CD14-positive monocyte (primary cell): ENCODE measurements at regions not wholly inside any gene's neighbourhood (a gene's known extent, or its start where the extent isn't known, plus 50 kb on each side); places are given as distances from the start of the nearest gene placed in this dataset.

ENCODE experiments used
- DNase-seq, 3 donors: peaks; one replicate each; pipeline ENCODE4 v3.0.0-alpha.2; 2011 to 2022
- H2AFZ ChIP-seq: 2 replicates; pipeline ENCODE4 v1.6.0; 2012; ENCODE audit warnings: mild to moderate bottlenecking, low read depth, low read length, inconsistent platforms; ENCODE audit not compliant: insufficient read depth, poor library complexity, severe bottlenecking
- H3K27ac ChIP-seq, 2 donors: 1 replicate in 1 of 2; 2 replicates in 1 of 2; pipeline ENCODE4 v1.5.1; 2012 to 2013; ENCODE audit warnings: low read length in 2 of 2, control low read depth in 1 of 2, inconsistent platforms in 1 of 2, low read depth in 1 of 2, mild to moderate bottlenecking in 1 of 2
- H3K27me3 ChIP-seq, 2 donors: one replicate each; pipeline versions ENCODE4 v1.6.0 to v1.6.1; 2011 to 2013; ENCODE audit warnings: low read length in 2 of 2; ENCODE audit not compliant: control insufficient read depth in 2 of 2, insufficient read depth in 2 of 2
- H3K36me3 ChIP-seq, 2 donors: replicated peaks in 1 of 2; 1 replicate in 1 of 2; 2 replicates in 1 of 2; pipeline versions ENCODE4 v1.5.1 to v1.6.1; 2012 to 2013; ENCODE audit warnings: low read length in 2 of 2, control low read depth in 1 of 2, inconsistent platforms in 1 of 2, mild to moderate bottlenecking in 1 of 2; ENCODE audit not compliant: insufficient read depth in 2 of 2, control insufficient read depth in 1 of 2
- H3K4me1 ChIP-seq, 2 donors: 1 replicate in 1 of 2; 2 replicates in 1 of 2; pipeline versions ENCODE4 v1.5.1 to v1.6.1; 2012 to 2013; ENCODE audit warnings: low read length in 2 of 2, control low read depth in 1 of 2, inconsistent platforms in 1 of 2, mild to moderate bottlenecking in 1 of 2, moderate library complexity in 1 of 2; ENCODE audit not compliant: insufficient read depth in 2 of 2, control insufficient read depth in 1 of 2
- H3K4me2 ChIP-seq: replicated peaks from 2 replicates; pipeline ENCODE3; 2012; ENCODE audit warnings: low read length, moderate library complexity, mild to moderate bottlenecking; ENCODE audit not compliant: poor library complexity, severe bottlenecking; ENCODE audit errors: extremely low read depth
- H3K4me3 ChIP-seq, 3 experiments: fragments of 200-600 bp in 1 of 3; sonication (generic) in 1 of 3; replicated peaks in 1 of 3; 1 replicate in 2 of 3; 2 replicates in 1 of 3; pipeline ENCODE4 v1.5.1; 2011 to 2013; ENCODE audit warnings: low read length in 3 of 3, mild to moderate bottlenecking in 3 of 3, control low read depth in 2 of 3, low read depth in 2 of 3, inconsistent platforms in 1 of 3, moderate library complexity in 1 of 3
- H3K79me2 ChIP-seq: 2 replicates; pipeline ENCODE4 v1.6.0; 2012; ENCODE audit warnings: mild to moderate bottlenecking, control low read depth, inconsistent platforms, low read length, moderate library complexity; ENCODE audit not compliant: insufficient read depth
- H3K9ac ChIP-seq: 2 replicates; pipeline ENCODE4 v1.6.0; 2017; ENCODE audit warnings: low read length, mild to moderate bottlenecking; ENCODE audit not compliant: insufficient read depth, poor library complexity, severe bottlenecking
- H3K9me3 ChIP-seq, 2 donors: replicated peaks in 1 of 2; 1 replicate in 1 of 2; 2 replicates in 1 of 2; pipeline versions ENCODE4 v1.5.1 to v1.6.1; 2012 to 2013; ENCODE audit warnings: low read length in 2 of 2, control low read depth in 1 of 2; ENCODE audit not compliant: control insufficient read depth in 1 of 2, insufficient read depth in 1 of 2
- H4K20me1 ChIP-seq: 2 replicates; pipeline ENCODE4 v1.6.0; 2012; ENCODE audit warnings: mild to moderate bottlenecking, low read length, control low read depth, moderate library complexity; ENCODE audit not compliant: insufficient read depth
- H3K27ac Mint-ChIP-seq, 7 donors: one replicate each; pipeline ENCODE4 v1.8.0; 2020; ENCODE audit warnings: mild to moderate bottlenecking in 7 of 7, mixed read lengths in 7 of 7, moderate library complexity in 6 of 7, inconsistent platforms in 2 of 7
- H3K27me3 Mint-ChIP-seq, 3 donors: one replicate each; pipeline ENCODE4 v1.8.0; 2021 to 2022; ENCODE audit warnings: low read depth in 3 of 3, mild to moderate bottlenecking in 3 of 3, mixed read lengths in 3 of 3, moderate library complexity in 3 of 3, inconsistent platforms in 1 of 3
- H3K36me3 Mint-ChIP-seq, 2 donors: one replicate each; pipeline ENCODE4 v1.8.0; 2020; ENCODE audit warnings: mixed read lengths in 2 of 2, inconsistent platforms in 1 of 2, mild to moderate bottlenecking in 1 of 2
- H3K4me1 Mint-ChIP-seq: one replicate; pipeline ENCODE4 v1.8.0; 2020; ENCODE audit warnings: mild to moderate bottlenecking, mixed read lengths
- H3K4me3 Mint-ChIP-seq, 2 donors: one replicate each; pipeline ENCODE4 v1.8.0; 2020; ENCODE audit warnings: mild to moderate bottlenecking in 2 of 2, mixed read lengths in 2 of 2, moderate library complexity in 1 of 2
- H3K9me3 Mint-ChIP-seq, 7 donors: one replicate each; pipeline ENCODE4 v1.8.0; 2020 to 2022; ENCODE audit warnings: mixed read lengths in 7 of 7, mild to moderate bottlenecking in 6 of 7, moderate library complexity in 6 of 7, inconsistent platforms in 2 of 7
- WGBS: methylation state at CpG from one replicate; pipeline ENCODE4 v1.1.5; 2013; ENCODE audit warnings: missing lambda C conversion rate; ENCODE audit not compliant: insufficient coverage; 5-methylcytosine and 5-hydroxymethylcytosine counted together
- intact Hi-C, 2 donors: fragments of 100-400 bp; cut with micrococcal nuclease; formaldehyde crosslinking; loops; one replicate each; pipeline versions ENCODE4 v1.15.0 to v1.15.1; 2023
- TF ChIP-seq, protein P1 (sequence below): fragments of 200-600 bp; IDR thresholded peaks from one replicate; pipeline ENCODE4 v1.8.0; 2022; ENCODE audit warnings: antibody characterized with exemption, mild to moderate bottlenecking

DNA sequence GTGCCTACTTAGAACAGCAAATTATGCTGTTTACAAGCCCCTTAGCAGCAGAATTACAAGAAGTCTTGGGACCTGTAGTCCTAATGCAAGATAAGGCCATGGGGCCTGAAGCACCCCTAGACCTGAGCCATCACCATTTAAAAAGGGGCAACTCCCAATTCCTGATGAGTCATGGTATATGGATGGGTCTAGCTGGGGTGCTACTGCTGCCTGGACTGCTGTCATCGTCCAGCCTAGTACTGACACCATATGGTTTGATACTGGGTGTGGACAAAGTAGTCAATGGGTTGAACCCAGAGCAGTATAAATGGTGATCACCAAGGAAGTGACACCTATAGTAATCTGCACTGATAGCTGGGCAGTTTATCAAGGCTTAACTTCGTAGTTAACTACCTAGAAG, 450.0 kb downstream of the IPMK start:
- no peak for DNase-seq
- Histone ChIP-seq H3K9me3 (peaks cover 10 to 19% of the 10 kb centered on the region in 2 donors), H4K20me1 (no peaks in the 10 kb centered on the region), H3K9ac (no peak overlapping the region), H3K27me3 (no peaks in the 10 kb centered on the region), H3K4me2 (no peak overlapping the region), H3K36me3 (no peaks in the 10 kb centered on the region), H3K27ac (no peak overlapping the region), H3K4me1 (no peaks in the 10 kb centered on the region), H2AFZ (no peak overlapping the region), H3K4me3 (no peak overlapping the region), H3K79me2 (no peaks in the 10 kb centered on the region)
- WGBS, result 100% methylated on average over 1 of the region's 2 CpGs
- peaks cover 0 to 9% (median 7%) of the 10 kb centered on the region in 7 donors for H3K9me3 Mint-ChIP-seq
- no peaks in the 10 kb centered on the region for H3K4me1 Mint-ChIP-seq
- intact Hi-C loops, result no loop called here
- TF ChIP-seq, protein P1, sequence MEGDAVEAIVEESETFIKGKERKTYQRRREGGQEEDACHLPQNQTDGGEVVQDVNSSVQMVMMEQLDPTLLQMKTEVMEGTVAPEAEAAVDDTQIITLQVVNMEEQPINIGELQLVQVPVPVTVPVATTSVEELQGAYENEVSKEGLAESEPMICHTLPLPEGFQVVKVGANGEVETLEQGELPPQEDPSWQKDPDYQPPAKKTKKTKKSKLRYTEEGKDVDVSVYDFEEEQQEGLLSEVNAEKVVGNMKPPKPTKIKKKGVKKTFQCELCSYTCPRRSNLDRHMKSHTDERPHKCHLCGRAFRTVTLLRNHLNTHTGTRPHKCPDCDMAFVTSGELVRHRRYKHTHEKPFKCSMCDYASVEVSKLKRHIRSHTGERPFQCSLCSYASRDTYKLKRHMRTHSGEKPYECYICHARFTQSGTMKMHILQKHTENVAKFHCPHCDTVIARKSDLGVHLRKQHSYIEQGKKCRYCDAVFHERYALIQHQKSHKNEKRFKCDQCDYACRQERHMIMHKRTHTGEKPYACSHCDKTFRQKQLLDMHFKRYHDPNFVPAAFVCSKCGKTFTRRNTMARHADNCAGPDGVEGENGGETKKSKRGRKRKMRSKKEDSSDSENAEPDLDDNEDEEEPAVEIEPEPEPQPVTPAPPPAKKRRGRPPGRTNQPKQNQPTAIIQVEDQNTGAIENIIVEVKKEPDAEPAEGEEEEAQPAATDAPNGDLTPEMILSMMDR, result no peak
- no peak overlapping the region for H3K27ac Mint-ChIP-seq
- no peaks in the 10 kb centered on the region for H3K36me3 Mint-ChIP-seq
- H3K27me3 Mint-ChIP-seq, result no peaks in the 10 kb centered on the region
- no peak overlapping the region for H3K4me3 Mint-ChIP-seq

- Mint-ChIP-seq H3K9me3 (peaks cover 0 to 9% (median 7%) of the 10 kb centered on the region in 7 donors), H3K27ac (no peak overlapping the region), H3K27me3 (no peaks in the 10 kb centered on the region), H3K36me3 (no peaks in the 10 kb centered on the region), H3K4me1 (no peaks in the 10 kb centered on the region), H3K4me3 (no peak overlapping the region)
- no peaks in the 10 kb centered on the region for H3K36me3 ChIP-seq
- H3K9ac ChIP-seq, result no peak overlapping the region
- H4K20me1 ChIP-seq, result no peaks in the 10 kb centered on the region
- TF ChIP-seq, protein P1, result no peak
- H3K27ac ChIP-seq, result no peak overlapping the region
- no peak for DNase-seq
- peaks cover 10 to 19% of the 10 kb centered on the region in 2 donors for H3K9me3 ChIP-seq
- H3K4me3 ChIP-seq, result no peak overlapping the region
- H3K79me2 ChIP-seq, result no peaks in the 10 kb centered on the region
- H2AFZ ChIP-seq, result no peak overlapping the region
- H3K4me2 ChIP-seq, result no peak overlapping the region
- no peaks in the 10 kb centered on the region for H3K27me3 ChIP-seq
- H3K4me1 ChIP-seq, result no peaks in the 10 kb centered on the region
- WGBS, result 86% methylated on average over 3 of the region's 4 CpGs
- intact Hi-C loops, result no loop called here
These were observed 451.7 kb downstream of the IPMK start for GRCh38 chr10:57815949-57816348.
